ENCODE measurements at regions not wholly inside any gene's neighbourhood (a gene's known extent, or its start where the extent isn't known, plus 50 kb on each side); places are given as distances from the start of the nearest gene placed in this dataset.

GRCh38 chr10:107409522-107409921 is 245.0 kb upstream of the SORCS1 start:
- H2AFZ ChIP-seq (ENCODE audit: insufficient read depth, low read depth, low read length, poor library complexity, severe bottlenecking), result no peak overlapping the region
- CTCF ChIA-PET, result interaction anchor here (0.7 to 3.3 kb wide), 8 partner anchors 242 to 1135 kb away, joined by 3 to 24 read pairs (median 5); no protein-coding TSS in a partner anchor
- Mint-ChIP-seq H3K4me1 (no peaks in the 10 kb centered on the region), H3K4me3 (no peak overlapping the region), H3K9me3 (ENCODE audit: insufficient read depth) (no peaks in the 10 kb centered on the region), H3K27ac (no peak overlapping the region), H3K27me3 (no peaks in the 10 kb centered on the region)
- POLR2A ChIA-PET, result no interaction called here
- H3K9ac ChIP-seq (ENCODE audit: low read length), result no peak overlapping the region
- H3K4me3 ChIP-seq (ENCODE audit: control extremely low read depth in 1 of 5, extremely low read depth in 1 of 5, insufficient read depth in 1 of 5, low read depth in 2 of 5, low read length in 4 of 5), result no peak overlapping the region
- H3K27ac ChIP-seq (ENCODE audit: low read length in 2 of 2), result no peak overlapping the region
- peak; percentile 61 for DNase-seq
- ATAC-seq (ENCODE audit: low read depth), result no peak
- H3K4me2 ChIP-seq (replicated peaks; ENCODE audit: low read depth, low read length, poor library complexity, severe bottlenecking), result no peak overlapping the region
- TF ChIP-seq EZH2 (IDR thresholded peaks at IDR 0.05; ENCODE audit: borderline replicate concordance, insufficient read depth, low read depth, low read length, poor library complexity, severe bottlenecking) (no peak), CTCF (IDR thresholded peaks at IDR 0.05) (no peak)
- H3K4me1 ChIP-seq (ENCODE audit: control insufficient read depth in 2 of 2, insufficient read depth in 2 of 2, low read length in 2 of 2), result peaks cover 0 to 4% of the 10 kb centered on the region in 2 donors
- no peaks in the 10 kb centered on the region for H4K20me1 ChIP-seq (ENCODE audit: control insufficient read depth, insufficient read depth, low read length, poor library complexity, severe bottlenecking)
- no peaks in the 10 kb centered on the region for H3K36me3 ChIP-seq (replicated peaks in 1 of 2; ENCODE audit: control extremely low read depth in 1 of 2, control insufficient read depth in 1 of 2, extremely low read depth in 1 of 2, insufficient read depth in 2 of 2, low read length in 1 of 2)
- WGBS (ENCODE audit: insufficient coverage), result 46% methylated on average over 3 of the region's 4 CpGs
- intact Hi-C loops (cut with micrococcal nuclease), result loop anchor here (5.0 kb wide), 1 partner anchor 1133 kb away; no protein-coding TSS in a partner anchor
- H3K9me3 ChIP-seq (ENCODE audit: control extremely low read depth in 1 of 3, control insufficient read depth in 2 of 3, insufficient read depth in 1 of 3, low read length in 2 of 3), result no peaks in the 10 kb centered on the region
- H3K79me2 ChIP-seq (ENCODE audit: control insufficient read depth, insufficient read depth, low read length), result no peaks in the 10 kb centered on the region
- H3K27me3 ChIP-seq (replicated peaks in 1 of 4; ENCODE audit: control extremely low read depth in 1 of 4, control insufficient read depth in 3 of 4, insufficient read depth in 4 of 4, low read length in 3 of 4), result no peaks in the 10 kb centered on the region

GRCh38 chr10:107398115-107398514 is 233.6 kb upstream of the SORCS1 start:
- no peak for TF ChIP-seq CTCF (IDR thresholded peaks at IDR 0.05)
- TF ChIP-seq EZH2 (IDR thresholded peaks at IDR 0.05; ENCODE audit: borderline replicate concordance, insufficient read depth, low read depth, low read length, poor library complexity, severe bottlenecking), result no peak
- Histone ChIP-seq H3K27me3 (replicated peaks in 1 of 4; ENCODE audit: control extremely low read depth in 1 of 4, control insufficient read depth in 3 of 4, insufficient read depth in 4 of 4, low read length in 3 of 4) (no peaks in the 10 kb centered on the region), H3K9me3 (ENCODE audit: control extremely low read depth in 1 of 3, control insufficient read depth in 2 of 3, insufficient read depth in 1 of 3, low read length in 2 of 3) (no peaks in the 10 kb centered on the region), H4K20me1 (ENCODE audit: control insufficient read depth, insufficient read depth, low read length, poor library complexity, severe bottlenecking) (no peaks in the 10 kb centered on the region), H3K4me3 (ENCODE audit: control extremely low read depth in 1 of 5, extremely low read depth in 1 of 5, insufficient read depth in 1 of 5, low read depth in 2 of 5, low read length in 4 of 5) (no peak overlapping the region), H3K4me1 (ENCODE audit: control insufficient read depth in 2 of 2, insufficient read depth in 2 of 2, low read length in 2 of 2) (no peaks in the 10 kb centered on the region), H3K27ac (ENCODE audit: low read length in 2 of 2) (no peak overlapping the region), H3K36me3 (replicated peaks in 1 of 2; ENCODE audit: control extremely low read depth in 1 of 2, control insufficient read depth in 1 of 2, extremely low read depth in 1 of 2, insufficient read depth in 2 of 2, low read length in 1 of 2) (no peaks in the 10 kb centered on the region), H2AFZ (ENCODE audit: insufficient read depth, low read depth, low read length, poor library complexity, severe bottlenecking) (no peak overlapping the region), H3K4me2 (replicated peaks; ENCODE audit: low read depth, low read length, poor library complexity, severe bottlenecking) (no peak overlapping the region), H3K79me2 (ENCODE audit: control insufficient read depth, insufficient read depth, low read length) (no peaks in the 10 kb centered on the region), H3K9ac (ENCODE audit: low read length) (no peak overlapping the region)
- Mint-ChIP-seq H3K4me3 (no peak overlapping the region), H3K9me3 (ENCODE audit: insufficient read depth) (peaks cover 4% of the 10 kb centered on the region), H3K4me1 (no peaks in the 10 kb centered on the region), H3K27me3 (no peaks in the 10 kb centered on the region), H3K27ac (no peak overlapping the region)
- POLR2A ChIA-PET, result no interaction called here
- ATAC-seq (ENCODE audit: low read depth) (no peak), DNase-seq (no peak)
- intact Hi-C loops (cut with micrococcal nuclease), result no loop called here
- CTCF ChIA-PET, result no interaction called here

Measured in B cell (primary cell).